Neutrophil (primary cell): ENCODE measurements at regions not wholly inside any gene's neighbourhood (a gene's known extent, or its start where the extent isn't known, plus 50 kb on each side); places are given as distances from the start of the nearest gene placed in this dataset.

Experiments
- H3K27ac ChIP-seq: fragments of 200-600 bp; sonication (generic); 2 replicates; pipeline ENCODE4 v1.5.1; 2016; ENCODE audit warnings: mild to moderate bottlenecking, moderate library complexity
- H3K27me3 ChIP-seq: fragments of 200-600 bp; sonication (generic); 2 replicates; pipeline ENCODE4 v1.6.0; 2016; ENCODE audit warnings: mild to moderate bottlenecking
- H3K36me3 ChIP-seq: fragments of 200-600 bp; sonication (generic); 2 replicates; pipeline ENCODE4 v1.5.1; 2017
- H3K4me1 ChIP-seq, 2 experiments: fragments of 200-600 bp in 1 of 2; sonication (generic) in 1 of 2; 1 replicate in 1 of 2; 2 replicates in 1 of 2; pipeline versions ENCODE4 v1.5.1 to v1.6.1; 2013 to 2016; ENCODE audit warnings: low read depth in 1 of 2, low read length in 1 of 2, mild to moderate bottlenecking in 1 of 2, moderate library complexity in 1 of 2; ENCODE audit not compliant: control insufficient read depth in 1 of 2, insufficient read depth in 1 of 2
- H3K4me3 ChIP-seq, 2 experiments: fragments of 200-600 bp in 1 of 2; sonication (generic) in 1 of 2; 1 replicate in 1 of 2; 2 replicates in 1 of 2; pipeline ENCODE4 v1.5.1; 2013 to 2016; ENCODE audit warnings: low read depth in 1 of 2, low read length in 1 of 2, mild to moderate bottlenecking in 1 of 2, moderate library complexity in 1 of 2
- H3K9me3 ChIP-seq: fragments of 200-600 bp; sonication (generic); 2 replicates; pipeline ENCODE4 v1.5.1; 2016
- CTCF ChIP-seq: fragments of 200-600 bp; sonication (generic); IDR thresholded peaks from 2 replicates; pipeline ENCODE4 v1.5.1; 2016; ENCODE audit warnings: antibody characterized with exemption

GRCh38 chr13:106656186-106656585, 88.2 kb upstream of the ARGLU1 start:
- no peak overlapping the region for H3K27ac ChIP-seq
- no peaks in the 10 kb centered on the region for H3K36me3 ChIP-seq
- TF ChIP-seq CTCF, result no peak
- H3K4me3 ChIP-seq, result no peak overlapping the region
- H3K9me3 ChIP-seq, result no peaks in the 10 kb centered on the region
- H3K4me1 ChIP-seq, result no peaks in the 10 kb centered on the region
- H3K27me3 ChIP-seq, result no peaks in the 10 kb centered on the region

- no peaks in the 10 kb centered on the region for H3K9me3 ChIP-seq
- no peaks in the 10 kb centered on the region for H3K4me1 ChIP-seq
- H3K27ac ChIP-seq, result no peak overlapping the region
- no peak overlapping the region for H3K4me3 ChIP-seq
- TF ChIP-seq CTCF, result no peak
- no peaks in the 10 kb centered on the region for H3K36me3 ChIP-seq
- H3K27me3 ChIP-seq, result no peaks in the 10 kb centered on the region
These were observed 83.5 kb upstream of the ARGLU1 start for GRCh38 chr13:106651442-106651841.

- no peak overlapping the region for H3K4me3 ChIP-seq
- H3K4me1 ChIP-seq, result no peaks in the 10 kb centered on the region
- no peak overlapping the region for H3K27ac ChIP-seq
- H3K27me3 ChIP-seq, result no peaks in the 10 kb centered on the region
- H3K36me3 ChIP-seq, result no peaks in the 10 kb centered on the region
- TF ChIP-seq CTCF, result no peak
- no peaks in the 10 kb centered on the region for H3K9me3 ChIP-seq
These were observed 82.8 kb upstream of the ARGLU1 start for GRCh38 chr13:106650690-106651205.

GRCh38 chr13:106649495-106649894, 81.6 kb upstream of the ARGLU1 start:
- Histone ChIP-seq H3K9me3 (no peaks in the 10 kb centered on the region), H3K36me3 (no peaks in the 10 kb centered on the region), H3K27ac (no peak overlapping the region), H3K27me3 (no peaks in the 10 kb centered on the region), H3K4me1 (no peaks in the 10 kb centered on the region), H3K4me3 (no peak overlapping the region)
- TF ChIP-seq CTCF, result no peak

GRCh38 chr13:106640515-106640914, 72.6 kb upstream of the ARGLU1 start:
- H3K9me3 ChIP-seq, result no peaks in the 10 kb centered on the region
- no peaks in the 10 kb centered on the region for H3K4me1 ChIP-seq

More at GRCh38 chr13:106640515-106640914, 72.6 kb upstream of the ARGLU1 start:
- no peak overlapping the region for H3K4me3 ChIP-seq
- no peaks in the 10 kb centered on the region for H3K27me3 ChIP-seq
- no peaks in the 10 kb centered on the region for H3K36me3 ChIP-seq
- no peak for TF ChIP-seq CTCF
- H3K27ac ChIP-seq, result no peak overlapping the region
